ENCODE measurements at regions not wholly inside any gene's neighbourhood (a gene's known extent, or its start where the extent isn't known, plus 50 kb on each side); places are given as distances from the start of the nearest gene placed in this dataset.

DNA sequence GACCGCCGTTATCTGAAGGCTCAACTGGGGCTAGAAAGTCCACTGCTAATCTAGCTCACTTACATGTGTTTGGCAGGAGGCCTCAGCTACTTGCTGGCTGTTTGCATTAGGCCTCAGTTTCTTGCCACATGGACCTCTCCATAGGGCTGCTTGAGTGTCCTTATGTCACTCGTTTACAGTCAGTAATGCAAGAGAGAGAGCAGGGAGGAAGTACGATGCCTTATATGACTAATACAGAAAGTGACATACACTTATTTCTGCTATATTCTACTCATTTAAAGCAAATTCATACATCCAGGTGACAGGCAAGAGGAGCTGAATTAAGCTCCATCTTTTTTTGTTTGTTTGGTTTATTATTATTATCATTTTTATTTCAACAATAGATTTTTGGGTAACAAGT, 179.6 kb downstream of the LURAP1L start:
- H3K27ac ChIP-seq, result no peak overlapping the region
- POLR2A ChIA-PET (ENCODE audit: low non-redundant PET), result no interaction called here
- TF ChIP-seq, protein P1, sequence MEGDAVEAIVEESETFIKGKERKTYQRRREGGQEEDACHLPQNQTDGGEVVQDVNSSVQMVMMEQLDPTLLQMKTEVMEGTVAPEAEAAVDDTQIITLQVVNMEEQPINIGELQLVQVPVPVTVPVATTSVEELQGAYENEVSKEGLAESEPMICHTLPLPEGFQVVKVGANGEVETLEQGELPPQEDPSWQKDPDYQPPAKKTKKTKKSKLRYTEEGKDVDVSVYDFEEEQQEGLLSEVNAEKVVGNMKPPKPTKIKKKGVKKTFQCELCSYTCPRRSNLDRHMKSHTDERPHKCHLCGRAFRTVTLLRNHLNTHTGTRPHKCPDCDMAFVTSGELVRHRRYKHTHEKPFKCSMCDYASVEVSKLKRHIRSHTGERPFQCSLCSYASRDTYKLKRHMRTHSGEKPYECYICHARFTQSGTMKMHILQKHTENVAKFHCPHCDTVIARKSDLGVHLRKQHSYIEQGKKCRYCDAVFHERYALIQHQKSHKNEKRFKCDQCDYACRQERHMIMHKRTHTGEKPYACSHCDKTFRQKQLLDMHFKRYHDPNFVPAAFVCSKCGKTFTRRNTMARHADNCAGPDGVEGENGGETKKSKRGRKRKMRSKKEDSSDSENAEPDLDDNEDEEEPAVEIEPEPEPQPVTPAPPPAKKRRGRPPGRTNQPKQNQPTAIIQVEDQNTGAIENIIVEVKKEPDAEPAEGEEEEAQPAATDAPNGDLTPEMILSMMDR (conservative IDR thresholded peaks at IDR 0.05; ENCODE audit: low read depth), result no peak
- CTCF ChIA-PET, result no interaction called here
- no peak for DNase-seq (ENCODE audit: low spot score)

DNA sequence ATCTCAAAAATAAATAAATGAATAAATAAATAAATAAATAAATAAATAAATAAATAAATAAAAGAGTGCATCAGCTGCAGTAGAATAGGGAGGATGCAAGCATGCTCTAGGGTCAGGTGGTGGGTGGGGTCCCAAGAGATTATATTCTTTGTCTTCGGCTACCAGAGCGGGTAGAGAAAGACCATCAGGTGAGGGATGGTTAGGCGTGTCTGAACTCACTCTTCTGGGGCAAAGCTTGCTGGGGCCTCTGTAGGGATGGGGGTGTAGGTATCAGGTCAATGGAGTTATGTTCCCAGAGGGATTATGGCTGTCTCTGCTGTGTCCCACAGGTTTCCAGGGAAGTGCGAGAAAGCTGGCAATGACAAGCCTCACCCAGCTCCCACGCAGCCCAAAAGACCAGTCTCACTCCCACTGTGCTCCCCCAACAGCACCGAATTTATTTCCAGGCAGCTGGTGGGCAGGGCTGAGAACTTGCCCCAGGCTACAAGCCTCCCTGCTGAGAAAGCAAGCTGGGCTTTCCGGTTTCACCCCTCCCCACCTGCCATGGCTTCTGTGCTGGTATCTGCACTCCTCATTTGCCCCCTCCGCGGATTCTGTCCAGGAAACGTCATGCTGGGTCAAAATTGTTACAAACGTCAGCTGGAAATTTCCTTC, 180.8 kb downstream of the LURAP1L start:
- CTCF ChIA-PET, result interaction anchor here (0.7 to 1.2 kb wide), 2 partner anchors 10 to 396 kb away, joined by 3 to 4 read pairs; no protein-coding TSS in a partner anchor
- TF ChIP-seq, protein P1 (conservative IDR thresholded peaks at IDR 0.05; ENCODE audit: low read depth), result no peak
- no peak overlapping the region for H3K27ac ChIP-seq
- no peak for DNase-seq (ENCODE audit: low spot score)
- POLR2A ChIA-PET (ENCODE audit: low non-redundant PET), result no interaction called here

DNA sequence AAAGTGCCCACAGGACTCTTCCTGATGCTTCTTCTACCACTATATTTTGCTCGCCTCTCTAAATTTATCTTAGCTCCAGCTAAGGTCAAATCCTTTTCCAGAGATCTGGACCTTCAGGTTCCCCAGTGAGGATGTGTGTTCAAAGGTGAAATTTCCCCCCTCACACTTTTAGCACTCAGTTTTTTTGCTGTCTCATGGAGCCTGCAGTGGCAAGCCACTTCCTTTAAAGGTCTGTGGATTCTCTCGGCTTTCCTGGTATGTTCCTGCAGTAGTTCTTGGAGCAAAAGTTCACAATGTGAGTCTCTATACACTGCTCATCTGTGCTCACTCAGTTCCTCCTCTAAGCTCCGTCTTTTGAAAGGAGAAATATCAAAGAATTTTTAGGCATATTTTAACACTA, 181.4 kb downstream of the LURAP1L start:
- H3K27ac ChIP-seq, result no peak overlapping the region
- CTCF ChIA-PET, result interaction anchor here (0.7 to 1.2 kb wide), 2 partner anchors 31 to 396 kb away, joined by 3 read pairs; no protein-coding TSS in a partner anchor
- no peak for DNase-seq (ENCODE audit: low spot score)
- POLR2A ChIA-PET (ENCODE audit: low non-redundant PET), result no interaction called here
- TF ChIP-seq, protein P1 (conservative IDR thresholded peaks at IDR 0.05; ENCODE audit: low read depth), result no peak

DNA sequence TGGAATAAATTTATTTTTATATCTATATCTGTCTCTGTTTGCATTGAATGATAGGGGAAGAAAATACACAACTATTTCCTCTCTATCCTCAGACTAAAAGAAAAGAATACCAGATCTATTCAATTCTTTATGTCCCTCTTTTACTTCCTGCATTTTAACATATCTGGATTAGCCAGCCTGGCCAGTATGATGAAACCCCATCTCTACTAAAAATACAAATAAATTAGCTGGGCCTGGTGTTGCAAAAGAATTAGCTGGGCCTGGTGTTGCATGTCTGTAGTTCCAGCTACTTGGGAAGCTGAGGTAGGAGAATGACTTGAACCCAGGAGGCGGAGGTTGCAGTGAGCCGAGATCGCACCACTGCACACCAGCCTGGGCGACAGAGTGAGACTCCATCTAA, 182.0 kb downstream of the LURAP1L start:
- no peak overlapping the region for H3K27ac ChIP-seq
- no peak for DNase-seq (ENCODE audit: low spot score)
- CTCF ChIA-PET, result interaction anchor here (0.5 to 1.2 kb wide), 4 partner anchors 30 to 1959 kb away, joined by 3 read pairs; no protein-coding TSS in a partner anchor
- TF ChIP-seq, protein P1 (conservative IDR thresholded peaks at IDR 0.05; ENCODE audit: low read depth), result no peak
- POLR2A ChIA-PET (ENCODE audit: low non-redundant PET), result no interaction called here

DNA sequence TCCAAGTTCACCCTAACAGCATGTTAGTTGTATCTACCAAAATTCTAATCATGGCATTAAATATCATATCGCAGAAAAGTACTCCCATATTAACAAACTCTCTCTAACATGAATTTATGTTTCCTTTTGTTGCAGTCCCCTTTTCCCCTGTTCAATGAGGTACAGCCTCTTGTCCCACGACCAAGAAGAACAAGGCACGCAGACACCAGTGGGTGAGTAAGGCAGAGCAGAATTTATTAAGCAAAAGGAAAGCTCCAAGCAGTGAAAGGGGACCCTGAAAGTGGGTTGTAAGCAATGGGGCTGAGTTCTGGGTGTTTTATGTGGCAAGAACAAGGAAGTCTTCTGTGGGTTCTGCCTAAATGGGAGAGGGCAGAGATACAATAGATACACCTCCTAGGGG, 183.5 kb downstream of the LURAP1L start:
- CTCF ChIA-PET, result no interaction called here
- no peak overlapping the region for H3K27ac ChIP-seq
- POLR2A ChIA-PET (ENCODE audit: low non-redundant PET), result no interaction called here
- TF ChIP-seq, protein P1 (conservative IDR thresholded peaks at IDR 0.05; ENCODE audit: low read depth), result no peak
- DNase-seq (ENCODE audit: low spot score), result no peak

DNA sequence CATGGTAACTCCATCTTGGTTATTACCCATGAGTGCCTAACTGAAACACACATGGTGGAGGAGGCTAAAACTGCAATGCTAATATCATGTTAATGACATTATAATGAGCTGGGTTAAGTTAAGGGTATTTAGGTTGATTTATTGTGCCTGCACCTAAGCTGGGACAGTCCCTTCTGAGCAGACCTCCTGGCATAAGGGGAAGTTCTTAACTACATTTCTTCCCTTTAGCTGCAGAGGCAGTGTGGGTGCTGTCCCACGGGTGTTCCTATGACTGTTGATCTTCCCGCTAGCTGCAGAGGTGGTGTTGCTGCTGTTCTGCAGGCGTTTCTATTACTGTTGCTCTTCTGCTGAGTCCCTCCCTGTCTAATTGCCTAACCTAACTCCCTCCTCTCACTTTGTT, 183.9 kb downstream of the LURAP1L start:
- TF ChIP-seq, protein P1 (conservative IDR thresholded peaks at IDR 0.05; ENCODE audit: low read depth), result no peak
- CTCF ChIA-PET, result no interaction called here
- POLR2A ChIA-PET (ENCODE audit: low non-redundant PET), result no interaction called here
- no peak for DNase-seq (ENCODE audit: low spot score)
- no peak overlapping the region for H3K27ac ChIP-seq
